VCaP (cell line): ENCODE measurements at regions not wholly inside any gene's neighbourhood (a gene's known extent, or its start where the extent isn't known, plus 50 kb on each side); places are given as distances from the start of the nearest gene placed in this dataset.

Experiments
- H3K27ac ChIP-seq: fragments of 450-650 bp; 2 replicates; pipeline ENCODE4 v1.5.1; 2017
- CTCF ChIP-seq: fragments of 450-650 bp; conservative IDR thresholded peaks from 2 replicates; pipeline ENCODE4 v1.5.1; 2017; ENCODE audit warnings: mild to moderate bottlenecking, moderate library complexity

DNA sequence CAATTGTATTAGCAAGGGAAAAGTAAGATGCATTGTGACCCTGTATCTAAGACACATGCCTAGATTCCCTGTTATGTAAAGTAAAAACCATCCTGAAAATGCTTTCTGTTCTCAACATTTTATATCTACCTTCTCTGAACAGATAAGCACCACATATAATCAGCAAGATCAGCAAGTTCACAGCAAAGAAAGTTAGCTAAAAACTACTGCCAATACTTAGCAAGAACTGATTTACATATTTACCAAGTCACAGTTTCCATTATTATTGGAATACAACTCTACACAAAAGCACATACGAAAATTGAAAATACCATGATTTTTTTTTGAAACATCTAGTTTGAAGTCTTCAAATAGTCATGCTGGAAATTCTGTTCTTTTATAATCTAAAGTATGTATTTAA is 1118.1 kb downstream of the TAF11L14 start:
- no peak overlapping the region for H3K27ac ChIP-seq
- no peak for TF ChIP-seq CTCF

DNA sequence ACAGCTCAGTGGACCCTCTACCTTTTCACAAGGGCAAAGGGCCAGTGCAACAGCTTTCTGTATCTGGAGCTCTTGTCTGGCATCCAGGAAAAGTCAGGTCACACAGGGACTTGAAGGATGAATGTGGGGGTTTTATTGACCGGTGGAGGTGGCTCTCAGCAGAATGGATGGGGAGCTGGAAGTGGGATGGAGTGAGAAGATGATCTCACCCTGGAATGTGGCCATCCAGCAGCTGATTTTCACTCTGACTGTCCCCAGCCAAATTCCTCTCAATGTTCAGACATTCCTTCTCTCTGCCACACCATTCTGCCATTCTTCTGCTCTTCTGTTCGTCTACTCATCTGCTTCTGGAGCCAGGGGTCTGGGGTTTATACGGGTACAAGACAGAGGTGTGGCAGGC is 1119.9 kb downstream of the TAF11L14 start:
- H3K27ac ChIP-seq, result no peak overlapping the region
- TF ChIP-seq CTCF, result no peak

GRCh38 chr5:18761801-18762200 is 1127.5 kb downstream of the TAF11L14 start:
- H3K27ac ChIP-seq, result no peak overlapping the region
- no peak for TF ChIP-seq CTCF

- no peak overlapping the region for H3K27ac ChIP-seq
- TF ChIP-seq CTCF, result no peak
Measured at GRCh38 chr5:18764161-18764560, 1129.9 kb downstream of the TAF11L14 start.

DNA sequence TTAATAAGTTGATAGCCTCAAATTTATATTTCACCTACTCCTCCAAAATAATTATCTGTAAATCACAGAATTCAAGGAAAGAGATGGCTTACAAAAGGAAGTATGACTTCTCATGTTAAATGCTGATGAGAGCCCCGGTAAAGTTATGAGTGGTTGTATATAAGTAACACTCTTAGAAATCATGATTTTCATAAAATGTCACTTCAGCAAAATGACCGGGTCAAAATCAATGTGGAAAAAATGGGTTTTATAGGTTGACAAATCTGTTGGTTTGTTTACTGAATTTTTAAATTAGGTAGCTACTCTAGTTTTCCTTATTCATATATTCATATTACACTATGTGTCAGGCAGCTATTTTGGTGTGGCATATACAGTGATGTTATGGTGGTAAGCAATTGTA is 1131.0 kb downstream of the TAF11L14 start:
- no peak for TF ChIP-seq CTCF
- H3K27ac ChIP-seq, result no peak overlapping the region

DNA sequence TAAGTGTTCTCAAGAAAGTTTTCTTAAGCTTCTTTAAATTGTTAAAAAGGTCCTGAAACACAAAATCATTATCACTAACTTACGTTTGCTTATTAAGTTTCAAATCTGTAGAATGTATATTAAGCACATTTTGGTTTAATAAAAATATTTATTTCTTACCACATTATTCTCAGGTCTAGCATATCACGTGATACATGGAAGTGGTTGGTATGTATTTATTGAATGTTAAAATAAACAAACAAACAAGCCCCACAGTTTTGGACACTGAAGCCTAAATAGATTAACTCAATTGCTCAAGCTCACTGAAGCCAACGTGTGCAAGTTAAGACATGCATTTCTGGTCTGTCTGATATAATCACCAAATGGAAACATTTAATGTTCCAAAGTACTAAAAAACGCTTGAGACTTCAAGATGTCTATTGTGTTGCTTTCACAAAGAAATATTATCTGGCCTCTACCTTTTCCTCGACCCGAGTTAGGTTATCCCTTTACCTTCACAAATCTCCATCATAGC is 1136.9 kb downstream of the TAF11L14 start:
- H3K27ac ChIP-seq, result no peak overlapping the region
- TF ChIP-seq CTCF, result no peak

DNA sequence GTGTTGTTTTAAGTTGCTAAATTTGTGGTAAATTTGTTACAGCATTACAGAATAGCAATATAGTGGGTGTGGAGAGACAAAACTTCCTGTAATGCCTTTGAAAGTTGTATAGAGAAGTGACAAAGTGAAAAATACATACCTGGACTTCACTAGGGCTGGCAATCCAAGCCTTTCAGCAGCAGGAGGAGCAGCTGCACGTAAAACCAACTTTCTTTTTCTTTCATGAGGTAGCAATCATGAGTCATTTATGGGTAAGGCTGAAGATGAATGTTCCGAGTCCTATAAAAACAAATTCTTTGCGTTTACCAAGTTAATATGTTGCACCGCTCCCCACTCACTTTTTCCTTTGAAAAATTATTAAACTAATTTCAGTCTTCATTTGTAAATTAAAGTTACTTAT is 1138.2 kb downstream of the TAF11L14 start:
- H3K27ac ChIP-seq, result no peak overlapping the region
- peak; percentile 36; the same call in 1 of the 2 replicates for TF ChIP-seq CTCF
